ENCODE measurements at regions not wholly inside any gene's neighbourhood (a gene's known extent, or its start where the extent isn't known, plus 50 kb on each side); places are given as distances from the start of the nearest gene placed in this dataset.

DNA sequence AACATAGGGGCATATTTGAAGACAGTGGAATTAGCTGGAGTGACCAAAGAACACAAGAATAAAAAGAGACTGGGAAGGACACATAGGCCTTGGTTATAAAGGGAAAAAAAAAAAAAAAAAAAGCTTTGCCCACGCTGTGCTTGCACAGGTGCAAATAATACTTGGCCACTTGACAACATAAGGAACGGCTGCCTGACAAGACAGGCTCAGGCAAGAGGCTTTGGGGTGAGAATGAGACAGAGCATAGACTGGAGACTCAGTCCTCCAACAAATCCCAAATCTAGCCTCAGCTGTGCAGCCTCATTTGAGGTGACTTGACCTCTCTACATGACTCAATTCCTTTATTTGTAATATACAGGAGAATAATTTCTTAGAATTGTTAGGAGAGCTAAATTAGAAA, 332.8 kb upstream of the DYNLRB2 start:
- TF ChIP-seq, protein P1, sequence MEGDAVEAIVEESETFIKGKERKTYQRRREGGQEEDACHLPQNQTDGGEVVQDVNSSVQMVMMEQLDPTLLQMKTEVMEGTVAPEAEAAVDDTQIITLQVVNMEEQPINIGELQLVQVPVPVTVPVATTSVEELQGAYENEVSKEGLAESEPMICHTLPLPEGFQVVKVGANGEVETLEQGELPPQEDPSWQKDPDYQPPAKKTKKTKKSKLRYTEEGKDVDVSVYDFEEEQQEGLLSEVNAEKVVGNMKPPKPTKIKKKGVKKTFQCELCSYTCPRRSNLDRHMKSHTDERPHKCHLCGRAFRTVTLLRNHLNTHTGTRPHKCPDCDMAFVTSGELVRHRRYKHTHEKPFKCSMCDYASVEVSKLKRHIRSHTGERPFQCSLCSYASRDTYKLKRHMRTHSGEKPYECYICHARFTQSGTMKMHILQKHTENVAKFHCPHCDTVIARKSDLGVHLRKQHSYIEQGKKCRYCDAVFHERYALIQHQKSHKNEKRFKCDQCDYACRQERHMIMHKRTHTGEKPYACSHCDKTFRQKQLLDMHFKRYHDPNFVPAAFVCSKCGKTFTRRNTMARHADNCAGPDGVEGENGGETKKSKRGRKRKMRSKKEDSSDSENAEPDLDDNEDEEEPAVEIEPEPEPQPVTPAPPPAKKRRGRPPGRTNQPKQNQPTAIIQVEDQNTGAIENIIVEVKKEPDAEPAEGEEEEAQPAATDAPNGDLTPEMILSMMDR (conservative IDR thresholded peaks at IDR 0.05) = no peak
- H3K27ac ChIP-seq = no peak overlapping the region

DNA sequence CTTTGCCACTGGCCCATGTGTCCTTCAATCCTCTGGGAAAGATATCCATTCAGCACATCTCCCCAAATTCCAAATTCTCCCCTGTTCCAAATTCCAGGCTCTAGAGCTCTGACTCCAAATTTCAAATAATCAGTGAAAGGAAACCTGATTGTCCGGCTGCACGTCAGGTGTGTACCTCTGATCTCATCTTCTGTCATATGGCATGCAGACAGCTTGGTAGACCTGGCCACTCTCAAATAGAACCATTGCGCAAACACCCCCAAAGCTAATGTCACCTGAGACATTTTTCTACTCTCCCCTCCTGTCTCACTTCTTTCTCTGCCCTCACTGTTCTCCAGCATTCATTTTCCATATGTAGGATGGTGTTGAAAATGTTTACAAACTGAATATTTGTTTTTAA, 337.0 kb upstream of the DYNLRB2 start:
- TF ChIP-seq, protein P1 (conservative IDR thresholded peaks at IDR 0.05) = no peak
- no peak overlapping the region for H3K27ac ChIP-seq

DNA sequence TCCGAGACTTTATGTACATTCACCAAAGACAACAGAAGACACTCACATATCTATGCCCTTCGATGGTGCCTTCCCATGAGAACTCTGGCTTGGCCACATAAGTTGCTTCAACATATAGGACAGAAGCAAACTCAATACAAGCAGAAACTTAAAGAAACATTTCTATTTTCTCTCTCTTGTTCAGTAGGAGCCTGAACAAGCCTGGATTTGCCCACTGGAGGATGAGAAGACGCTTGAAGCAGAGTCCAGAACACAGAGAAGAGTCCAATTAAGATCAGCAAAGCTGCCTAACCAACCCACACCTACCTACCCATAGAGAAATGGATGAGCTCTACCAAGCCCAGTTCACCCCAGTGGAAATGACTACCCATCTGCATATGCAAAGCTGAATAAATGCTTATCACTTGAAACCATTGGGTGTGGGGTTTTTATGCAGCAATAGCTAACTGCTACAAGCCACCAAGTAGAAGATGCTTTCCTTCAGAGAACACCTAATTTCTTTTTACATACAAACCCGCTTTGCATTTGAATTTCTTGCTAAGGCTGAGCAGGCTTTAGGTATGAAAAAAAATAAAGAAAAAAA, 337.9 kb upstream of the DYNLRB2 start:
- no peak overlapping the region for H3K27ac ChIP-seq
- TF ChIP-seq, protein P1 (conservative IDR thresholded peaks at IDR 0.05) = no peak

DNA sequence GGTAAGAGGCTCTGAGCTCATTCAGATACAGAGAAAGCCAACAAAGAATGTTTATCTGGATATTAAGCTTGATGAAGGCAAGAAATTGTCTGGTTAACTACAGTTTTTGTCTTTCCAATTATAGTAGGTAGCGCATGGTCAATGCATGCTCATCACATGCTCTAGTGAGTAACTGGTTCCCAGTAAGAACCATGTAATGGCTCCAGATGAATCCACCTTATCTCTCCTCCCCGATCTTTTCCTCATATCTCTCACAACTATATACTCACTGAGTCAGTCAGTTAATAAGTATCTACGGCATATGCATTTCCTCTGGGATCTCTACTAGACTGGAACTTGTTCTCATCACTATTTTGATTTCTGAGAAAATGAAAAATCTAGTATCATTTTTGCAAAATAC, 340.7 kb upstream of the DYNLRB2 start:
- TF ChIP-seq, protein P1 (conservative IDR thresholded peaks at IDR 0.05) = no peak
- no peak overlapping the region for H3K27ac ChIP-seq

DNA sequence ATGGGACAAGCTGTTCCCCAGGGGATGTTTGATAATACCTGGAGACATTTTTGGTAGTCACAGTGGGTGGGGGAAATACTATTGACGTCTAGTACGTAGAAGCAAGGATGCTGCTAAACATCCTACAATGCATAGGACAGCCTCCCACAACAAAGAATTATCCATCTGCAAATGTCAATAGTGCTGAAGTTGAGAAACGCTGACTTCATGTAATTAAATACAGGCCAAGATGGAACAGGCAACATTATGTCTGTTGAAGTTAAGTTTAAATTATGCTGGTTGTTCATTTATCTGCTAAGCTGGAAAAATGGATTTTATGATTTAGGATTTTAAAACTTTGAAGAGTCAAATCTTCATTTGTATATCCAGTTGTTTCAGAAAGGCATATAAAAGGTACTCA, 341.2 kb upstream of the DYNLRB2 start:
- H3K27ac ChIP-seq = no peak overlapping the region
- TF ChIP-seq, protein P1 (conservative IDR thresholded peaks at IDR 0.05) = no peak

DNA sequence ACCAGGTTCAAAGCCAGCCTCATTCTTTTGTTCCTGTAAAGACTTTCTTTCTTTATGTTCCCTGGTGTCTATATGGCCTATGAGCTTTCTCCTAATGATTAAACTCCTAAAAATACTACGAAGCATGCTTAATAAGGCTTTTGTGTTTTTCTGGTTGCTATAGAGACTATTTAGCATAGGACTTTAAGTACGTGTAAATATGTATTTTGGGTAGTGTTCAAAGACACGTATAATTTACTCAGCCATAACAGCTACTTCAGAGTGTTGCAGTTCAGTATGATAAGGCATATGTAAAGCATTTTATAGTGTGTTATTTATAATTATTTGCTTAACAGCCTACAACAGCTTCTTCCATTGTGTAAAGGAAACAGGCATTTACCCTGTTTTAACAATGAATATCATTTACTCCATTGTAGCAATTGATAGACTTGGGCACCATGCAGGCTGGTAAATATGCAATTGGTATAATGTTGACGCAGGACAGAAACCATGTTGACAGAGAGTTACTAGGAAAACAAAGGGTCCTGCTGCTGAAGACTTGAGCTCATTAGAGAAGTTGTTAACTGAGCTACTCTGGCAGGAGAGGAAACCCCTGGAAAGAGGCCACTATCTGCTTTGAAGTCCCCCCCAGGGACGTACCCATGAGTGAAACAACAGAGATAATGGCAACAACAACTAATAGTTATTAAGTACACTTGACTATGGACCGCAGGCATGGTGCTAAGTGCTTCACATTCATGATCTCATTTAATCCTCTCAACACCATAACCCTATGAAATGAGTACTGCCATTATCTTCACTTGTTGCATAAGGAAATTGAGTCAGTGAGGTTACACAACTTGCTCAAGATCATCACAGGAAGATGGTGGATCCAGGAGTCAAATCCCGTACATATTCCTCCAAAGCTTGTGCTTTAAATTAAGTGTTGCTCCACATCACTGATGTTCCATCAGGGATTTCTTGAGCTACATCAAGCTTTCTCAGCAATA, 342.2 kb upstream of the DYNLRB2 start:
- 0 out of 2 replicates have a peak overlapping the region, but pooled peaks have one; percentile 11 for H3K27ac ChIP-seq

DNA sequence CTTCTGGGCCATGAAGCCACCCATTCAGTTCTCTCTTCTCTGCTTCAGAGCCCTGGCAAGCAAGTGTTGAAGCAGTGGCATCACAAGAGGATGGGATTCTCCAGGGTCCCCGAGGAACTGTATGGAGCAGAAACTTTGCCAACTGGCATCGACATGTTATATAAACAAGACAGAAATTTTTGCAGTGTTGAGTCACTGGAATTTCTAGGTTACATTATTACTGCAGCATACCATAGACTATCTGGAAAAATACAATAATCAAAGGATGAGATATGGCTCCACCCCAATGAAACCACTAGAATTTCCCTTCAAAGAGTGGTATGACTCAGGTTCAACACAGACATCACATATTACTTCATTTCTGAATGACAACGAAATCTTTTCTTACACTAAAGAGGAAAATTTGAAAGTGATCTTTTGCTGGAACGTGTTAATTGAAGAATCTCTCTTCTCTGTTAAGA, 343.0 kb upstream of the DYNLRB2 start:
- H3K27ac ChIP-seq = 0 out of 2 replicates have a peak overlapping the region, but pooled peaks have one; percentile 11
- TF ChIP-seq, protein P1 (conservative IDR thresholded peaks at IDR 0.05) = no peak

More for the DNA sequence above, 342.2 kb upstream of the DYNLRB2 start:
- TF ChIP-seq, protein P1 (conservative IDR thresholded peaks at IDR 0.05) = no peak
